Ishikawa (cell line): ENCODE measurements at regions not wholly inside any gene's neighbourhood (a gene's known extent, or its start where the extent isn't known, plus 50 kb on each side); places are given as distances from the start of the nearest gene placed in this dataset.

Experiments used
- CEBPB ChIP-seq: IDR thresholded peaks from 2 replicates; pipeline ENCODE4 v1.6.1; 2012
- CREB1 ChIP-seq: IDR thresholded peaks from 2 replicates; pipeline ENCODE4 v1.6.1; 2012; ENCODE audit warnings: low read depth
- EGR1 ChIP-seq: IDR thresholded peaks from 2 replicates; pipeline ENCODE4 v1.6.1; 2012
- EP300 ChIP-seq: IDR thresholded peaks from 2 replicates; pipeline ENCODE4 v1.6.1; 2012; ENCODE audit warnings: borderline replicate concordance
- NFIC ChIP-seq: IDR thresholded peaks from 2 replicates; pipeline ENCODE4 v1.6.1; 2012
- RAD21 ChIP-seq: IDR thresholded peaks from 2 replicates; pipeline ENCODE4 v1.6.1; 2012; ENCODE audit warnings: low read depth
- TEAD4 ChIP-seq: IDR thresholded peaks from 2 replicates; pipeline ENCODE4 v1.6.1; 2012
- TF ChIP-seq, protein P1 (sequence below): IDR thresholded peaks from 2 replicates; pipeline ENCODE4 v1.6.1; 2012
- TF ChIP-seq, protein P2 (sequence below): IDR thresholded peaks from 2 replicates; pipeline ENCODE4 v1.6.1; 2012; ENCODE audit warnings: low read depth, mild to moderate bottlenecking

DNA sequence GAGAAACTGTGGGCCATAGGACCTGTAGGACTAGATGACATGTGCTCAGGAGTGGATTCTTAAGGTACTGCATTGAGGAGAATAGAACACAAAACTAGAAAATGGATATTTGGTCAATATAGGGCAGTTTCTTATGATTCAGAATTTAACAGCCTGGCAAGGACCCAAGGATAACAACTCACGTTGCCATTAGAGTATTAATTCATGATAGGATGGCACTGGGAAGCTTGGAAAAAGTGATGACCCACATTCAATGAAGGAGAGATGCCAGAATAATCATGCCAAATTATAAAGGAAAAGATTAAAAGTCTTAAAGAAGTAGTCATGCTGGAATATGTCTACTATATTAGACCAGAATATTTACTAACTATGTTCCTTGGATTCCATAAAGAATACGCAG is 594.5 kb downstream of the ANKRD50 start:
- no peak for TF ChIP-seq EP300
- no peak for TF ChIP-seq CEBPB
- TF ChIP-seq, protein P1, sequence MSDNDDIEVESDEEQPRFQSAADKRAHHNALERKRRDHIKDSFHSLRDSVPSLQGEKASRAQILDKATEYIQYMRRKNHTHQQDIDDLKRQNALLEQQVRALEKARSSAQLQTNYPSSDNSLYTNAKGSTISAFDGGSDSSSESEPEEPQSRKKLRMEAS: no peak
- no peak for TF ChIP-seq CREB1
- no peak for TF ChIP-seq NFIC
- TF ChIP-seq TEAD4: no peak
- TF ChIP-seq, protein P2, sequence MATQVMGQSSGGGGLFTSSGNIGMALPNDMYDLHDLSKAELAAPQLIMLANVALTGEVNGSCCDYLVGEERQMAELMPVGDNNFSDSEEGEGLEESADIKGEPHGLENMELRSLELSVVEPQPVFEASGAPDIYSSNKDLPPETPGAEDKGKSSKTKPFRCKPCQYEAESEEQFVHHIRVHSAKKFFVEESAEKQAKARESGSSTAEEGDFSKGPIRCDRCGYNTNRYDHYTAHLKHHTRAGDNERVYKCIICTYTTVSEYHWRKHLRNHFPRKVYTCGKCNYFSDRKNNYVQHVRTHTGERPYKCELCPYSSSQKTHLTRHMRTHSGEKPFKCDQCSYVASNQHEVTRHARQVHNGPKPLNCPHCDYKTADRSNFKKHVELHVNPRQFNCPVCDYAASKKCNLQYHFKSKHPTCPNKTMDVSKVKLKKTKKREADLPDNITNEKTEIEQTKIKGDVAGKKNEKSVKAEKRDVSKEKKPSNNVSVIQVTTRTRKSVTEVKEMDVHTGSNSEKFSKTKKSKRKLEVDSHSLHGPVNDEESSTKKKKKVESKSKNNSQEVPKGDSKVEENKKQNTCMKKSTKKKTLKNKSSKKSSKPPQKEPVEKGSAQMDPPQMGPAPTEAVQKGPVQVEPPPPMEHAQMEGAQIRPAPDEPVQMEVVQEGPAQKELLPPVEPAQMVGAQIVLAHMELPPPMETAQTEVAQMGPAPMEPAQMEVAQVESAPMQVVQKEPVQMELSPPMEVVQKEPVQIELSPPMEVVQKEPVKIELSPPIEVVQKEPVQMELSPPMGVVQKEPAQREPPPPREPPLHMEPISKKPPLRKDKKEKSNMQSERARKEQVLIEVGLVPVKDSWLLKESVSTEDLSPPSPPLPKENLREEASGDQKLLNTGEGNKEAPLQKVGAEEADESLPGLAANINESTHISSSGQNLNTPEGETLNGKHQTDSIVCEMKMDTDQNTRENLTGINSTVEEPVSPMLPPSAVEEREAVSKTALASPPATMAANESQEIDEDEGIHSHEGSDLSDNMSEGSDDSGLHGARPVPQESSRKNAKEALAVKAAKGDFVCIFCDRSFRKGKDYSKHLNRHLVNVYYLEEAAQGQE: no peak
- no peak for TF ChIP-seq EGR1
- TF ChIP-seq RAD21: no peak
